NT2/D1 (cell line): ENCODE measurements at regions not wholly inside any gene's neighbourhood (a gene's known extent, or its start where the extent isn't known, plus 50 kb on each side); places are given as distances from the start of the nearest gene placed in this dataset.

Experiments used
- YY1 ChIP-seq: IDR thresholded peaks from 2 replicates; pipeline ENCODE4 v1.6.1; 2011; ENCODE audit not compliant: insufficient read length, insufficient read depth
- ZNF274 ChIP-seq: IDR thresholded peaks from 2 replicates; pipeline ENCODE4 v1.6.1; 2011; ENCODE audit warnings: mild to moderate bottlenecking, low read depth, low read length

DNA sequence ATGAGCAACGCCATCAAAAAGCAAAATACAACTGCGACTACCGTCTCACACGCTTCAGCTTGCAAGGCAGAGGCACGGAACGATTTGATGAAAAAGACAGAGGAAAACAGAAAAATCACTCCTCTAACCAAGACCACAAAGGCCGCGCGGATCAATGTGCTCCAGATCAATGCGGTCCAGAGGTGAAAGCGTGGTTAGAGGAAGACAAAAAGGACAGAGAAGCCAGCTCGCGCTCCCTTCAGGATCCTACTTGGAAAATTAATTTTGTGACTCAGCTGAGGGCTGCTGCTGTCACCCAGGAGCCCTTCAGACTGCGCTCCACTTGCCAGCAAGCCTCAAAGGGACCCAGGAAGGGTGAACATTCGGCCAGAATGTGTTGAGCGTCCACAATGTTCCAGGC is 140.2 kb upstream of the RPS6KA2 start:
- TF ChIP-seq ZNF274 (no peak), YY1 (no peak)
